ENCODE measurements at regions not wholly inside any gene's neighbourhood (a gene's known extent, or its start where the extent isn't known, plus 50 kb on each side); places are given as distances from the start of the nearest gene placed in this dataset.

DNA sequence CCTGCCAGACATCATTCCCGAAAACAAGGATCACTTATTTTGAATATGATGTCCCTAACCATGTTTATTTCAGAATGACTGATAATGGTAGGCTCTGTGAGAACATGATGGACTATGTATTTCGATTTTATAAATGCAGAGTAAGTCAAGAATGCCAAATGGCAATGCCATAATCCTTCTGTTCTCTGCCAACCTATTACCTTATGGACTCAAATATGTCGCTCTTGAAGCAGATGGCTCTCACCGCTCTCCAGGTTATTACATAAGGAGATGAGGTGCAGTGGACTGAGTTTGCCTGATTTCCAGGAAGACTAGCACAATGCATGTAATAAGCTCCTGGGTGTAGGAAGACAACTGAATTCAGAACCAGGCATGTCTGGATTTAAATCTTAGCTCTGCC lies 227.2 kb downstream of the BTG1 start:
- TF ChIP-seq, protein P1, sequence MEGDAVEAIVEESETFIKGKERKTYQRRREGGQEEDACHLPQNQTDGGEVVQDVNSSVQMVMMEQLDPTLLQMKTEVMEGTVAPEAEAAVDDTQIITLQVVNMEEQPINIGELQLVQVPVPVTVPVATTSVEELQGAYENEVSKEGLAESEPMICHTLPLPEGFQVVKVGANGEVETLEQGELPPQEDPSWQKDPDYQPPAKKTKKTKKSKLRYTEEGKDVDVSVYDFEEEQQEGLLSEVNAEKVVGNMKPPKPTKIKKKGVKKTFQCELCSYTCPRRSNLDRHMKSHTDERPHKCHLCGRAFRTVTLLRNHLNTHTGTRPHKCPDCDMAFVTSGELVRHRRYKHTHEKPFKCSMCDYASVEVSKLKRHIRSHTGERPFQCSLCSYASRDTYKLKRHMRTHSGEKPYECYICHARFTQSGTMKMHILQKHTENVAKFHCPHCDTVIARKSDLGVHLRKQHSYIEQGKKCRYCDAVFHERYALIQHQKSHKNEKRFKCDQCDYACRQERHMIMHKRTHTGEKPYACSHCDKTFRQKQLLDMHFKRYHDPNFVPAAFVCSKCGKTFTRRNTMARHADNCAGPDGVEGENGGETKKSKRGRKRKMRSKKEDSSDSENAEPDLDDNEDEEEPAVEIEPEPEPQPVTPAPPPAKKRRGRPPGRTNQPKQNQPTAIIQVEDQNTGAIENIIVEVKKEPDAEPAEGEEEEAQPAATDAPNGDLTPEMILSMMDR (IDR thresholded peaks at IDR 0.05; ENCODE audit: borderline replicate concordance, extremely low read depth, low read length, poor library complexity, severe bottlenecking): no peak
- no peak for TF ChIP-seq EZH2 (IDR thresholded peaks at IDR 0.05; ENCODE audit: borderline replicate concordance, low read depth, low read length, severe bottlenecking)
